ENCODE measurements at regions not wholly inside any gene's neighbourhood (a gene's known extent, or its start where the extent isn't known, plus 50 kb on each side); places are given as distances from the start of the nearest gene placed in this dataset.

DNA sequence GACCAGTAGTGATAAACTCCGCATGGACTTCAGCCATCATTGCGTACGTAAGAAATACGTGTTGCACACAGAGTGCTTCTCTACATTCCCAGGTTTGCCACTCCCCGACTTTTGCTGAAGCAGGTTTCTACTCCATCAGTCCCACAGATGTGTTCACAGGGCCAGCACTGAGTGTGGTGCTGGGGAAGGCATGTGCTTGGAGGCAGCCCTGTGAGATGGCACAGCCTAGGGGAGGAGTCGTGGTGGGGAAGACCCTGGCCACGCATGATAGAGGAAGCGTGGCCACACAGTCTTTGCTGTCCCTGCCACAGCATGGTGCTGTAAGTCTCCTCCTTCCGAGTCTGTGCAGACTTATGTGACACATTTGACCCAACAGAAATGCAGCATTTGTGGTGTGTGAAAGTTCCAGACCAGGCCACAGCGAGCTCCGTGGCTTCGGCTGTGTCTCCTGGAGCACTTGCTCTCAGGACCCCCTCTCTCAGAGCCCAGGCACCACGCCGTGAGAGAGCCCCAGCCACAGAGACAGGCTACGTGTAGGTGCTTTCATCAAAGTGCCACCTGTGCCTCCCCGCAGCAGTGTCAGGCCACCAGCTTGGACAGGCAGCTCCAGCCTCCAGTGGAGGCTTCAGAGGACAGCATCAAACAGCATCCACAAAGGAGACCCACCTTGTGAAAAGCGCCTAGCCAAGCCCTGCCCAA, 197.8 kb downstream of the AUH start:
- peaks cover 23 to 59% (median 44%) of the 10 kb centered on the region in 6 donors for H3K4me1 ChIP-seq

More for the DNA sequence above, 197.8 kb downstream of the AUH start:
- intact Hi-C loops (cut with DNase I; ENCODE audit: low total_unique reads): no loop called here
- peak overlapping the region in 1 of 8 donors; percentile 60 for H3K4me3 ChIP-seq
- no peaks in the 10 kb centered on the region for H3K27me3 ChIP-seq (replicated peaks in 1 of 7)
- DNase-seq: peak; percentile 89
- no peaks in the 10 kb centered on the region for H3K36me3 ChIP-seq
- no peaks in the 10 kb centered on the region for H3K9me3 ChIP-seq
- peak overlapping the region; percentile 48 to 88 (median 70) for H3K27ac ChIP-seq
- 64 to 74% (median 70%) methylated on average over 16 to 17 of the region's 17 CpGs for WGBS, 5 donors
- TF ChIP-seq POLR2A (IDR thresholded peaks at IDR 0.05) (no peak), CTCF (IDR thresholded peaks at IDR 0.05 in 8 of 11, conservative IDR thresholded peaks at IDR 0.05 in 3 of 11) (peak in 2 of 11 experiments; percentile 17 to 22), POLR2AphosphoS5 (IDR thresholded peaks at IDR 0.05) (peak; percentile 57 to 81 (median 79))
